GM21360 (cell line): ENCODE measurements at regions not wholly inside any gene's neighbourhood (a gene's known extent, or its start where the extent isn't known, plus 50 kb on each side); places are given as distances from the start of the nearest gene placed in this dataset.

Experiments used
- ATAC-seq: cut with Tn5 transposase; IDR thresholded peaks from one replicate; pipeline ENCODE4 v1.9.1; 2021; ENCODE audit warnings: mild to moderate bottlenecking, moderate library complexity; ENCODE audit not compliant: unreplicated experiment

DNA sequence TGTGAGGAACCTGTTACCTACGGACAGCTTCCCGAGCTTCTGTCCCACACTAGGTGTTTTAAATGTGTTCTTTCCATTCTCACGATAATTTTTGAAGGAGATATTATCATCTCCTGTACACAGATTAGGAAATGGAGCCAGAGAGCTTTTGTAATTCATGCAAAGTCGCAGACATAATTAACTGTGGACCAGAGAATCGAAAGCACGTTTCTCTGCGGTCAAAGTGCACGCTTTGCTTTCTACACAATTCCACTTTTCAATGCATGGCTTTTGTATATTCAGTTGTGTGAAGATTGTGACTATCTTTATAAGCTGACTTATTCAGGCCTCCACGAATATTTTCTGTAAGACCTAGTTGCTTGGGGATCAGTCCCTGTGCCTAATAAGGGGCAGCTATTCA, 81.7 kb upstream of the SLC10A2 start:
- ATAC-seq = no peak

GRCh38 chr13:103145442-103145841, 79.2 kb upstream of the SLC10A2 start:
- ATAC-seq = no peak

GRCh38 chr13:103143432-103143831, 77.2 kb upstream of the SLC10A2 start:
- no peak for ATAC-seq

- ATAC-seq = no peak
These were observed 75.9 kb upstream of the SLC10A2 start for GRCh38 chr13:103142151-103142550.

DNA sequence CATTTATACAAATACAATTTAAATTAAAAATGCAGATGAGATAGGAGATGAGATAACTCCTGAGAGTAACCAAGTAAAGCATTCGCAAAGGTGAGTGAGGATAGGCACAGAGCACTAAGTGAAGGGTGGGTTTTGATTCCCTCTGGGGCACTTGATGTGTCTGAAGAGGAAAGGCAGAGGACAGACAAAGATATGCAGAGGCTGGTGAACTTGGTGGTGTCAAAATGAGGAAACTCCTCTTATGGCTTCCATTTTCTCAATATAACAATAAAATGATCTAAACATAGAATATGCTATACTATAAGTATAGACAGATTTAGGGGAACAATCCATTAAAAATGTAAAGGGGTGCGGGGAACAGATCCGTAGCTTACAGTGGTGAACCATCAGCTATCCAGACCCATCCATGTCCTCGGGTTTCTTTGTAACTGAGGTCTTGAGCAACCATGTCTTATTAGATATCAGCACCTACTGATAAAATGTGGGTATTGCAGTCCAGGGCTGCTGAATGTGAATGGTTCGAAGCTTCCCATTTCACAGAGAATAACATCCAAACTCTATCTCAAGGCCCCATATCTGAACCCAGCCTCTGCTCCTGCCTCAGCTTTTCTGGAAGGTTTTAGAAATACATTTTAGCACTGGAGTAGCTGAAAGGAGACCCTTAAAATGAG, 73.9 kb upstream of the SLC10A2 start:
- ATAC-seq = peak; percentile 90

GRCh38 chr13:103134271-103134670, 68.1 kb upstream of the SLC10A2 start:
- no peak for ATAC-seq

DNA sequence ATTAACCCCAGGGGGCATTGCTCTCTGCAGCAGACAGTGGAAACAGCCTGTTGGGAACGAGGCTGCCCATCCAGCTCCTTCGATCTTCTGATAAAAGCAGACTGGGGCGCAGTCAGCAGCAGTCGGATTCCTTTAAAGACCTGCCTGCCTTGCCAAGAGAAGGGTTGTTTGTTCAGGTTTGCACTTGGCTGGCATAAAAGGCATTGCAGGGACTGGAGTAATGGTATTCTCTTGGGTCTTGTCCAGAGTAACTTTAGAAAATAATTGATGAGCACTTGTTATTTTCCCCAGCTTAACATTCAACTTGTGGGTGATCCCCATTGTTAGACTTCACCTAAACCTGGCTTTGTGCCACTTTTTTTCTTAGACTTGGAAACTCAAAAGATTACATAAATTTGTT, 67.3 kb upstream of the SLC10A2 start:
- no peak for ATAC-seq

- ATAC-seq = no peak
These were observed 64.5 kb upstream of the SLC10A2 start for GRCh38 chr13:103130681-103131210.

DNA sequence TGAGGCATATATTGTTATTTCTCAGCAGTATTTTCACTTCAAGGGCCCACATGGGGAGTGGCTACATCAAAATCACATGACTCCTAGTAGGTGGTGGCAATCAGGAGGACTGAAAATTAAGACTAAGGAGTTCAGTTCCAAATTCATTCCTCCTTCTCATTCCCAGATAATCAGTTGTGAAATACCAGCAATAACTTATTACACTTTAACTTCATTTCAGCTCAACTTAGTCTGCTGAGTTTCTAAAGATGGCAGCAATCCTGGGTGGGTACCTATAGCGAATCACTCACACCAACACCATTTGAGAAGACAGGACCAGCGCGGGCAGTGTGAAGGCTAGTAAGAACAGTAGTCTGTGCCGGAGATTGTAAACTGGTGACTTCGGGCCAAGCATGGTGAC, 63.9 kb upstream of the SLC10A2 start:
- no peak for ATAC-seq
